SK-N-MC (cell line): ENCODE measurements at regions not wholly inside any gene's neighbourhood (a gene's known extent, or its start where the extent isn't known, plus 50 kb on each side); places are given as distances from the start of the nearest gene placed in this dataset.

Experiments
- EZH2 ChIP-seq: fragments of 200-600 bp; sonication (generic); IDR thresholded peaks from one replicate; pipeline ENCODE4 v1.6.1; 2017; ENCODE audit warnings: antibody characterized with exemption
- FOXP2 ChIP-seq: optimal IDR thresholded peaks from 2 replicates; pipeline ENCODE3; 2011; ENCODE audit warnings: mild to moderate bottlenecking, moderate library complexity; ENCODE audit not compliant: insufficient read depth; ENCODE audit errors: extremely low read length, control extremely low read depth
- POLR2AphosphoS5 ChIP-seq: IDR thresholded peaks from 2 replicates; pipeline ENCODE4 v1.6.1; 2012; ENCODE audit warnings: mild to moderate bottlenecking, low read depth, low read length, borderline replicate concordance

DNA sequence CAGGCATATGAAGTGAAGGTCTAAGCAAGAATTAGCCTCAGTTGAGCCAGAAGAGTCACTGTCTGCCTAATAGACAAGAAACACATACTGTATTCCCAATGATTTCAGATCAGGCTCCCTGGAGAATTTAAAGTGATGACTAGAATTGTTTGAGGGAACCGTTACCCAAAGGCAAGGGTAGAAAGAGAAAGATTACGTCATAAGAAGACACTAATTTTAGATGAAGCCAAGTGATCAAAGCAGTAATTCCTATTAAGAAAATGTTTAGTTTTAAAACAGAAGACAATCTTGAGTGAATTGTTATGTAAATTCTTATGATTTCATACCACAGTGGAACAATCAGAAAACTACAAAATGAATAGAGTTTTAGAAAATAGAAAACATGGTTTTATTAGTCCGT, 194.5 kb upstream of the ARSJ start:
- TF ChIP-seq POLR2AphosphoS5 (no peak), EZH2 (no peak), FOXP2 (no peak)
